Stimulated activated CD4-positive, alpha-beta T cell treated with anti-CD3 and anti-CD28 coated beads, TNF-alpha, amount 100 ng/mL, for 24 hours (primary cell): ENCODE measurements at regions not wholly inside any gene's neighbourhood (a gene's known extent, or its start where the extent isn't known, plus 50 kb on each side); places are given as distances from the start of the nearest gene placed in this dataset.

ENCODE experiments used
- DNase-seq, 3 experiments: peaks; one replicate each; pipeline ENCODE4 v3.0.0-alpha.2; 2020; ENCODE audit warnings: low read depth in 3 of 3

- DNase-seq = no peak
These were observed 254.5 kb upstream of the ROPN1 start for GRCh38 chr3:124246376-124246775.

DNA sequence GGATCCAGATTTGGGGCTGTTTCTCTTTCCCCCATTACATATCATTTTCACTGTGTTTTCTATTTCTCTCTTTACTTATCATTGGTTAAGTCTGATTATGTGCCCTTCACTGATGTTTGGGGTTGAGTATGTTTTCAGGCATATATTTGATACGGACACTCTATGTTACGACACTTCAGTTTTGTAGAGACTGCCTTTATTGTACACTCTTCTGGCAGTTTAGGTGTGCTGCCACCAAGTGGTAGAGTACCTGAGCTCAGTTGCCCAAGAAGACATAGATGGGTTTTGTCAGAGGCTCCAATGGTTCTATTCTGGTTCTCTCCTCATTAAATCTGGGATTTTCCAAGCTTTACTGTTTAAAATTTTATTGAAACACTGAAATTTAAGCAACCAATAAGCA lies 255.0 kb upstream of the ROPN1 start:
- DNase-seq = no peak

- no peak for DNase-seq
These were observed 256.6 kb upstream of the ROPN1 start for GRCh38 chr3:124248471-124249028.

DNA sequence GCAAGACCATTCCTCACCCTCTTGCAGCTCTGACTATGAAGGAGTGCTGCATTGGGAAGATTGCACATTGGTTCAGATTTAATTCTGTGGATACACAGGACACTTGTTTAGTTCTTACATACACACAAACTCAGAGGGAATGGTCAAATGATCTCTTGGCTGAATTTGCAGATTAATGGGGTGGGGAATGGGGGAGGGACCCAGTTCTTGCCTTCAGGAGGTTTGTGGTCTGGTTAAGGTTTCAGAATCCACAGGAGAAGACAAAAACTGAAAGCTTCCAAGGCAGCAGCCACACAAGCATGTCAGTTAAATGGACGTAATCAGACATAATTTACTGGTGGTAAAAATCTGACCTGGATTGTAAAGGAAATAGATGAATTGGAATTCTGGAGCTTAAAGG lies 257.1 kb upstream of the ROPN1 start:
- no peak for DNase-seq

- DNase-seq = no peak
These were observed 258.1 kb upstream of the ROPN1 start for GRCh38 chr3:124250053-124250452.

GRCh38 chr3:124256156-124256555 lies 264.2 kb upstream of the ROPN1 start:
- no peak for DNase-seq

DNA sequence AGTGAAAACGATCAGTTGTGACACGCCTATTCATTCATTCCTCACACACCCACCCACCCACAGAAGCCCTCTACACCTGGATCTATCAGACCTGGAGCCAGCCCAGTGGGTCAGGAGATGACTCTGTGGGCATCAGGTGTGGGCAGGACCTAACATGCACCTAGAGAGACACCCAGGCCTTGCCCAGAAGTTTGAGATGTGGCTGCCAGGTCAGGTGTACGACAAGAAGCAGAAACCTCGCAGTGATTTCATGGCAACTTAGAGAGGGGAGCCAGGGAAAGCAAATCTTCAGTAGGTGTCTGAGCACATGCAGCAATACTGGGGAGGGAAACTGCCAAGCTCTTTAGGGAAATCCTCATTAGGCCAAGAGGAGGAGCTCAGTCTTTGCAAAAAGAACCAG lies 264.7 kb upstream of the ROPN1 start:
- DNase-seq = no peak

- no peak for DNase-seq
These were observed 265.5 kb upstream of the ROPN1 start for GRCh38 chr3:124257336-124257864.

- DNase-seq = no peak
These were observed 266.2 kb upstream of the ROPN1 start for GRCh38 chr3:124258057-124258500.

DNA sequence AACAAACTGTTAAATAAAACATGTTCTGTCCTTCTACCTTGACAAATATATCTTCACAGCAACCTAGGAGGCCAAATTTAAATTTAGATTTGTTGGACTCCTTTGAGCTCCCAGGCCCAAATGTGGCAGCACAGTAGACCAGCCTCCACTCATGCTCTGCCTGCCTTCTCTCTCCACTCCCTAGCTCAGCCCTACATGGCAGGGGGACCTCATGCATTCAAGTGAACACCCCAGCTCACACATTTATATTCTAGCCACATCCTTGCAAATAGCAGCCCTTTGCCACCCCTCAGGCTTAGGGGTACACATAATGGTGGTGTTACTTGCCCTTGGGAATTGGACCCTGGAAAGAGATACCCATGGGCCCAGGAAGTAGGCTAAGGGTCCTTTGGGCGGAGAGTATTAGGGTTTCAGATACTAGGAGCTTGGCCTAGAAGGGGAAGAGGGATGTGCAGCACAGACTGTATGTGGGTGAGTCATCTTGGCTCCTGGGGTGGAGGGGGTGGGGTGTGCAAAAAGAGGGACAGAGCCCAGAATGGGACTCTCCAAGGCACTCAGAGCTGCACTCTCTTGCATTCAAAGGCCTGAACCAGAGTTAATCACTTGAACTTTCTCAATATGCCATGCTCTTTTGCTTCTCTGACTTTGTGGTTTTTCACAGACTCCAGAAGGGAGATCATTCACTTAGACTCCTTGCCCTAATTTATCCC lies 268.4 kb upstream of the ROPN1 start:
- no peak for DNase-seq

GRCh38 chr3:124261306-124261705 lies 269.4 kb upstream of the ROPN1 start:
- no peak for DNase-seq

DNA sequence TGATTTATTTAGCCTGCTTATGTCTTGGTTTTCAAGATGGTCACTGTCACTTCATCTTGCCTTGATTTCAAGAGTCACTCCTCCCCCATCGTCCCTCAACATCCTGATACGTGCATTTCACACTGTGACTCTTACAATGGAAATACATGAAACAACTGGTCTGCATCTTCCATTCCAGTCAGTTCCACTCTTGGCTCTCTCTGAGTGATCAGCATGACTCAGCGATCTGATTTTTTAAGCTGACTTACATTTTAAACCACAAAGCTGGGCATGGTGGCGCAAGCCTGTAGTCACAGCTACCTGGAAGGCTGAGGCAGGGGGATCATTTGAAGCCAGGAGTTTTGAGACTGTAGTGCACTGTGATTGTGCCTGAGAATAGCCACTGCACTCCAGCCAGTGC lies 271.2 kb upstream of the ROPN1 start:
- no peak for DNase-seq

- no peak for DNase-seq
These were observed 272.4 kb upstream of the ROPN1 start for GRCh38 chr3:124264346-124264745.

DNA sequence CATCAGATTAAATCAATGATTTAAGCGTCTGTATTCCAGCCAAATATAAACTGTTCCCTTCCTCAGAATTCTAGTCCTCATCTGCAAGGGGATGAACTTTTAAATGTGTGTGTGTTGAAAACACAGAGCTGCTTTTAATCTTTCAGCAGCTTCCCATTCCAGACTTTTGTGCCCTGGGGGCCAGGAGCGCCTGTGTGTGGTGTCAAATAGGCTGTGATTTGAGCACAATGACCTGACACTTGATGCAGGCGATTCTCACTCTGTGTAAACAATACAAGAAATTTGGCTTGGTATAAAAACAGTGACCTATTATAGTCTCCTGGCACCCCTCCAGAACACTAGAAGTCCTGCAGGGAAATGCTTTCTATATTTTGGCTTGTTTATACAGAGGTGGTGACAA lies 274.6 kb upstream of the ROPN1 start:
- no peak for DNase-seq

- no peak for DNase-seq
These were observed 275.5 kb upstream of the ROPN1 start for GRCh38 chr3:124267406-124267805.

GRCh38 chr3:124268355-124268754 lies 276.4 kb upstream of the ROPN1 start:
- DNase-seq = no peak

GRCh38 chr3:124269619-124270018 lies 277.7 kb upstream of the ROPN1 start:
- no peak for DNase-seq

DNA sequence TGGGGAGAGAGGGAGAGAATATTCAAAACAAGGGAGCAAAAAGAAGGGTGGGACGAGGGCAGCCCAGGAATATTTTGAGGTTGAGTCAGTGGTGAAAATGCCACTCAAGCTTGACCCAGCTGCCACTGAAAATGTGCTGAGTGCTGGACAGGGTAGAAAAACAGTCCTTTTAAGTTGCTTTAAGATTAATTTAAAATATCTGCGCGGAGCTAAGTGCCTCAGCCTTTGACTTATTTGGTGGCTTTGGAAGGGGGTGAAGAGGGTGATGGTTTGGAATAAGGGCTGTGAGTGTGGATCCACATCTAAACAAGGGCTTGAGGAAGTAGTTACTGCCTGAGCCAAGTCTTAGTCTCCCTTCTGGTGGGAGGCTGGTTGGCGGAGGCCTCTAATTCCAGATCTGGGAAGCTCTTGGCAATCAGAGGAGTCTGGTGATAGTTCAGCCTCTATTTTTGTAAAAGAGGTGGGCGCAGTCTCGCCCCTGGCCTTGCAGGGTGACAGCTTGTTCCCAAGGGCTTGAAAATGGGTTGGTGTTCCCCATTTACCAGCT lies 280.8 kb upstream of the ROPN1 start:
- DNase-seq = no peak

- DNase-seq = no peak
These were observed 281.7 kb upstream of the ROPN1 start for GRCh38 chr3:124273651-124274050.

DNA sequence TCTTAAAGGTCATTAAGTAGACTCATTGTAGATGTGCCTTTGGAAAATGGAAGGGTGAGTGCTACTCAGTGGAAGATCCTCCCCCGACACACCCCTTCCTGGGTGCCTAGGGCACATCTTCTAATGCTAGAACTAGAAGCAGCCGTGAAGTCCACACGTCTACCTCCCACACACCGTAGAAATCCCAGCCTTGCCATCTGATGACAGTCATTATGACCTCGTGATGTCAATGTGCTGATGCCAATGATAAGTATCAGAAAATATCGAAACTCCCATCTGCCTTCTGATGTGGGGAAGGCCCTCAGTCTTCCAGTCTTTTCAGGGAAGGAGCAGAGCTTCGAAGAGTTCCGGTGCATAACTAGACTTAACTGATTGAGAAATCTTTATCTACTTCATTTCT lies 282.1 kb upstream of the ROPN1 start:
- DNase-seq = no peak

GRCh38 chr3:124275412-124275811 lies 283.5 kb upstream of the ROPN1 start:
- no peak for DNase-seq

- no peak for DNase-seq
These were observed 284.2 kb upstream of the ROPN1 start for GRCh38 chr3:124276133-124276532.

DNA sequence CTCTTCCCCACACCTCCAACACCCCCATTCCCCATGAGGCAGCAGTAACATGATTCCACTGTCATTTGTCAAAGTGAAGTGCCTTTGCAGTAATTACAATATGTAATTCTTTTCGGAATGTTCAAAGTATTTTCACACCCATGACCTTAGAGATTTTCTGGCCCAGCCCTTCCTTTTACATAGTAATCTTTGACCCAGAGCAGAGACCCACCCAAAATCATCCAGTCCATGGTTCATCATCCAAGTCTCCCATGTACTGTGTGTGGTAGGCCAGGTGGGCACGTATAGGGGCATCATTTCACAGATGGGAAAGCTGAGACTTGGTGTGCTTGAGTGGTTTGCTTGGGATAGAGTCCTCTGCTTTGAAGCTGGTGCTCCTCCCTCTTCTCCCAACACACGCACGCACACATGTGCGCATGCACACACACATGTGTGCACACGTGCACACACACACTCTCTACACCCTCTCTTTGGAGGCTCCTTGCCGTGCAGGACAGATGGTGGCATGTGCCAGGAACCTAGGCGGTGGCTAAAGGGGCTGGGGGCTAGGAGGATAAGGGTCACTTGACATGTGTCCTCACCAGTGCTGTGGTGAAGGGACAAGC lies 284.7 kb upstream of the ROPN1 start:
- no peak for DNase-seq
